ENCODE measurements at regions not wholly inside any gene's neighbourhood (a gene's known extent, or its start where the extent isn't known, plus 50 kb on each side); places are given as distances from the start of the nearest gene placed in this dataset.

GRCh38 chr1:37294096-37294495 is 180.3 kb upstream of the ZC3H12A start:
- in situ Hi-C loops (cut with MboI; ENCODE audit: low pct_unique_long_range_greater_than_20kb, low sequenced_read_pairs, unreplicated experiment), result no loop called here
- TF ChIP-seq CTCF (IDR thresholded peaks at IDR 0.05; ENCODE audit: extremely low read depth, insufficient read depth, missing control alignments), result no peak

GRCh38 chr1:37294529-37294928 is 179.9 kb upstream of the ZC3H12A start:
- no peak for DNase-seq (ENCODE audit: low spot score)
- in situ Hi-C loops (cut with MboI; ENCODE audit: low pct_unique_long_range_greater_than_20kb, low sequenced_read_pairs, unreplicated experiment), result no loop called here
- TF ChIP-seq CTCF (IDR thresholded peaks at IDR 0.05; ENCODE audit: extremely low read depth, insufficient read depth, missing control alignments), result no peak

More at GRCh38 chr1:37294096-37294495, 180.3 kb upstream of the ZC3H12A start:
- no peak for DNase-seq (ENCODE audit: low spot score)

- in situ Hi-C loops (cut with MboI; ENCODE audit: low pct_unique_long_range_greater_than_20kb, low sequenced_read_pairs, unreplicated experiment), result no loop called here
- no peak for TF ChIP-seq CTCF (IDR thresholded peaks at IDR 0.05; ENCODE audit: extremely low read depth, insufficient read depth, missing control alignments)
- no peak for DNase-seq (ENCODE audit: low spot score)
These were observed 175.6 kb upstream of the ZC3H12A start for GRCh38 chr1:37298769-37299168.

GRCh38 chr1:37299216-37299615 is 175.2 kb upstream of the ZC3H12A start:
- DNase-seq (ENCODE audit: low spot score), result no peak
- no peak for TF ChIP-seq CTCF (IDR thresholded peaks at IDR 0.05; ENCODE audit: extremely low read depth, insufficient read depth, missing control alignments)
- in situ Hi-C loops (cut with MboI; ENCODE audit: low pct_unique_long_range_greater_than_20kb, low sequenced_read_pairs, unreplicated experiment), result no loop called here

- in situ Hi-C loops (cut with MboI; ENCODE audit: low pct_unique_long_range_greater_than_20kb, low sequenced_read_pairs, unreplicated experiment), result no loop called here
- no peak for DNase-seq (ENCODE audit: low spot score)
- no peak for TF ChIP-seq CTCF (IDR thresholded peaks at IDR 0.05; ENCODE audit: extremely low read depth, insufficient read depth, missing control alignments)
These were observed 170.4 kb upstream of the ZC3H12A start for GRCh38 chr1:37303884-37304574.

- DNase-seq (ENCODE audit: low spot score), result no peak
- in situ Hi-C loops (cut with MboI; ENCODE audit: low pct_unique_long_range_greater_than_20kb, low sequenced_read_pairs, unreplicated experiment), result no loop called here
- TF ChIP-seq CTCF (IDR thresholded peaks at IDR 0.05; ENCODE audit: extremely low read depth, insufficient read depth, missing control alignments), result no peak
These were observed 169.3 kb upstream of the ZC3H12A start for GRCh38 chr1:37305108-37305507.

Data from GM13977 (cell line).